DMS153 treated with DMSO at 0.1 percent for 48 hours (cell line): ENCODE measurements at regions not wholly inside any gene's neighbourhood (a gene's known extent, or its start where the extent isn't known, plus 50 kb on each side); places are given as distances from the start of the nearest gene placed in this dataset.

Source experiments
- DNase-seq: peaks from one replicate; lab custom pipeline; 2025; ENCODE audit not compliant: unreplicated experiment; lab: John Stamatoyannopoulos, UW

DNA sequence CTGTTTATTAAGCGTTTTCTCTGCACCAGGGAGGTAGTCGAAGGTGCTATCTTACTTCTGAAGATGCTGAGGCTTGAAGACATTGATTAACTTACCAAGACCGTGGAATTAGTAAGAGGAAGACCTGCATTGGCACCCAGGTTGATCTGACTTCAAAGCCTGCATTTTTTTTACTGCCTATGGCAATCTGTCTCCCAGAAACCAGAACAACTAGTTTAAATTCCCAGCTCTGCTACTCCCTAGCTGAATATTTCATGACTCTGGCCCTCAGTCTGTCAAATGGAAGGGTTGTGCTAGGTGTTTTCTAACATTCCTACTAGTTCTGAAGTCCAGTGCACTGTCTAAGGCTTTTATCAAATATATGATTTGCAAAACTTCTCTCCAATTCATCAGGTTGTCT, 52.0 kb upstream of the GRAMD1B start:
- DNase-seq, result no peak

DNA sequence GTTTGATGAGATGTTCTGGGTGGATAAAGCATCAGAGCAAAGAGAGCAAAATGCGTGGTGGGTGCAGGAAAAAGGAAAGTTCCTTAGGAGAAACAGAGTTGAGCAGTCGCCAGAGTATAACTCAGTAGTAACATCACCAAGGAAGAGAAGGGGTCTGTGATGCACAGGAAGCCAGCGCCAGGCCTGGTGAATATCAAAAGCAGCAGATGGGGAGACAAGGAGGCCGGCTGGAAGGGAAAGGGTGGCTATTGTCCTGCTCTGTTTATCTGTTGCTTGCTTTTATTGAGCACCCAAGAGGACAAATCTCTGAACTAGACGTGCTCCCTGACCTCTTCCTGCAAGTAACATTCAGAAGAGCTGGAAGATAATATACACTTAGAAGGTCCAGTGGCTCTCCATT, 52.7 kb upstream of the GRAMD1B start:
- no peak for DNase-seq

DNA sequence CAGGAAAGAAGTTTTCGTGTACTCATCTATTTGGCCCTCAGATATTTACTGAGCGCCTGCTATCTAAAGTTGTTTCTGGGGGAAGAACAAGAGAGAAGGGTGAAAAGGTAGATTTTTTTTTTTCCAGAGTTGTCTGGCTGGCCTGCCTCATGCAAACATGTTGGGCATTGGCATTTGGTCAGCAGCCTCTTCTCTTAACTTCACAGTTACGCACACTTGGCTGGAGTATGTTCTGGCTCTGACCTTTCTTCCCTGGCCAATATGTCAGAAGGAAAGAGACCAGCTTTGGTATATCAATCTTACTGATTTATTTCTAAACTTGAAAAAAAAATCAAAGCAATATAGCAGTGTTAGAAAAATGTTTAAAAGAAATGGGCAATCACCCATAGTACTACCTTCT, 54.2 kb upstream of the GRAMD1B start:
- DNase-seq, result no peak

DNA sequence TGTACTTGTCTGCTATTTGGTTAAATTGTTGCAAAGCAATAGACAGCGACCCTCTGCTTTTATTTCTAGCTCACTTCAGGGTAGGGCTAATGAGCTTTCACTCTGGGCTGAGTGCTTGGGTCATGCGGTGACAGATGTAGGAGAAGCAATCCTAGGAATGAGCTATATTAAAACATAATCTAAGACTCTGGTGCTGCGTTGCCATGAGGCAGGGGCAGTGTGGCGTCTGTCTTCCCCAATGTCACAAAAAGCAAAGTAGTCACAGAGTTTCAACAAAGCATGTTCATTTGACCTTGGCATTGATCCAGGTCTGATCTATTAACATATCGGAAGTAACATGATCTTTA, 55.5 kb upstream of the GRAMD1B start:
- DNase-seq, result no peak

DNA sequence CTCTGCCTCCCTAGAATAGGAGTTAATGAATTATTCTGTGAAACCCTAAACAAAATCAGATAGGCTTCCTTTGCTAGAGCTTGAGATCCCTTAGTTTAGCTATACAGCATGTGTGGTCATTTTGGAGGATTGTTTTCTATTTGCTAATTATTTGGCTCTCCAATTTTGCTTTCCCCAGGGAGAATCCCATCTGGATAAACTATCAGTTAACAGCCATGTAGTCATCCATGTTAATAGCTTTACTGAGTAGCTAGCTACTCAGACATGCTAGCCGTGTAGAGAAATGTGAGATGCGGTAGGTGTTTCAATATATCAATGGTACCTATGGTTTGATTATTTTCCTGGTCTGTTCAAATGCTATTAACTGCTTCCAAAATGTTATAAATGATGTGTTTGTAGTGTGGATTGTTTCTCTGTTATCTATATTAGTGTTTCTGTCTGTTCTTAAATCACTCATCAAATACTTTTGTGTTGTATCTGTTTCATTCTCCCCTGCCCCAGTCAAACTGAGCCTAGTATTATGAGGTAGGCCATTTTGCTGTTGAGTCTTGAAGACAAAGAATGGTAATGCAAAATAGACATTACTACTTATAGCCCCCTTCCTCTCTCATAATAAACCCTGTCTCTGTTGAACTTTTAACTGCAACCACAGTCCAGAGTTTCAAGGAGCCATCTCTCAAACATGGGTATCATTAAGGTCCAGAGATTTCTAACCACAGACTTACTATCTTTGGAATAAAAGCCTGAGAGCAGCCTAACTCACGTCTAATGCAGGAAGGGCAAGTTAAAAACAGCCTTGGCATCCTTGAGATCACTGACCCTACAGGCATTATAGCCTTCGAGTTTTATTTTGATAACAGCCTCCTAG, 56.1 kb upstream of the GRAMD1B start:
- no peak for DNase-seq

DNA sequence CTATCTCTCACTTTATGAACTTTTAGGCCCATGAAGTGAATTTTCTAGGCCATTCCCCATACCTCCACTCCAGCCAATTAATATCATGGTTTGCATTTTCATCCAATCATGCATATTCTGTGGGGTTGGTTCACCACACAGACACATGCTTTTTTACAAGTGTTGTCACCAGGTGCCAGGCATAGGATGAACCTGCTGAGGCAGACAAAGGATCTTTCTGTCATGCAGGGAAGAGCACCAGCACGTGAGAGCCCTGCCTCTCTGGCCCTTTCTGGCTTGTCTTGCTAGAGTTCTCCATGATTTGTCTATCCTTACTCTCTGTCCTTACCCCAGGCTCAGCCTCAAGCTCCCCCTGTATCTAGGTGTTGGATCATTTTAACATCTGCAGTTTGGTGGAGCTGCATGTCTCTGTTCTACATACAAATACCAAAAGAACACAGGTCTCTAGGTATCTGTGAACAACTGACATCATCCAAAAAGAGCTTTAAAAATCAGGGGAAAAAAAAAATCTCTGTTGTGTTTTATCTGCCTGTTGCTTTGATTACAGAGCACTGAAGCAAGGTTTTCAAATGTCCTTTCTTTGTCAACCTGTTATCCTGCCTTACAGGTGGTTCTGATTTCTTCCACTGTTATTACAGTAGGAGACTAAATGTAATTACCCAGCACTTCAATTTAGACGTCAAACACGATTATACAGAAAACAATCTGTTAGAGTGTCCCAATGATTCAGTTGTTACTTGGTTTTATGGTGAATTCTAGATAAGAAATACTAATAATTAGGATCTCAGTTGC, 58.4 kb upstream of the GRAMD1B start:
- DNase-seq, result no peak

DNA sequence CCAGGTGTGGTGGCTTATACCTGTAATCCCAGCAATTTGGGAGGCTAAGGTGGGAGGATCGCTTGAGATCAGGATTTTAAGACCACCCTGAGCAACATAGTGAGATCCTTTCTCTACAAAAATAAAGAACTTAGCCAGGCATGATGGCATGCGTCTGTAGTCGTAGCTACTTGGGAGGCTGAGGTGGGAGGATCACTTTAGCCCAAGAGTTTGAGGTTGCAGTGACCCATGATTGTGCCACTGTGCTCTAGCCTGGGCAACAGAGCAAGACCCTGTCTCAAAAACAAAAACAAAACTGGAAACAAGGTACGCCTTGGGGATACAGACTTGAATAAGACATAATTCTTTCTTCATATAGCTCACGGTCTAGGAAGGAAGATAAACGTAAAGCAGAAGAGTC, 63.1 kb upstream of the GRAMD1B start:
- DNase-seq, result no peak

DNA sequence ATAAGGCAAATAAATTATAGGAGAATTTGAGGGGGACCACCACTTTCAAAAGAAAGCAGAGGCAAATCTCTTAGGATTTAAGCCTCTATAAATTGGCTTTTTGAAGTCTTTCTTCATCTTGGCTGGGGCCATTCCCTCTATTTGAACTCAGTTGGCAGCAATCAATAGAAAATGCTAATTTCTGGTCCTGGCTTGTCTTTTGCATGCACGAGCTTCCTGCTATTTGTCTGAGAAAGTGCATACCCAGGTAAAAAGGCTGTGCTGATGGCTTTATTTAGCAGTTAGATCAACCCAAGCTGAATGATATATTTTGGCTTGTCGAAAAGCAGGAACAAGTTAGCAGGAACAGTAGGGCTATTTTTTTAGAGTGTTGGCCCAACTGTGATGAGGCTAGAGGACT, 64.1 kb upstream of the GRAMD1B start:
- no peak for DNase-seq

DNA sequence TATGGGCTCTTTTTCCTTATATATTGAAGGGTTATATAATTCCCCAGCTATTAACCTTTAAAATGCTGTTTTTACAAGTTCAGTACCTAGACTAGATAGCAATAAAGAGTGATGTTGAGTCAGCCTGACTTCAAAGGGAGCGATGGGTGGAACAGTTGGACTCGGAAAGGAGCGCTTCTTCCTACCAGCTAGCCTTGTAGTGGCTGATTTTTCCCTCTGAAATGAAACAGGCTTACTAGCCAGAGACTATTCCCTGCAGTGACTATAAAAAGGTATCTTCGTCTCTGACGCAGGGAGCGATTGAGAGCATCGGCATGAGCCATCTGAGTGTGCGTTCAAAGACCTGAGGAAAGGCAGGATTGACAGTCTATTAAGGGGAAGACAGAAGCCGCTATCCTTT, 66.0 kb upstream of the GRAMD1B start:
- no peak for DNase-seq

DNA sequence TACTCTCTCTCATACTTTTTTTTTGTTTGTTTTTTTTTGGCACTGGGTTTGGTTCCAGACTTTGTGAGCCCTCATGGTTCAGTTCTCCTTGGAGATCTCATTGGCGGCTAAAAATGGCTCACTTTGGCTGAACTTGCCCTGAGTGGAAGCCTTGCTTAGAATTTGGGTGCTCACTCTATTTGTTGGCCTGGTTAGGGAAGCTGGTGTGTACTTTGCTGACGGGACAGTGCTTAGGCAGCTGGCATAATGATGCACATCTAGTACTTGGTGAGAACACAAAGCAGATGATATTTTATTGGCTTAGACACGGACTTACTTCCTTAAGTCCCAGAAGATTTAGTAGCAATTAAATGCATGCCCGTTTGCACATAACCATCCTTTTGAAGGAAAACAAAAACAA, 66.5 kb upstream of the GRAMD1B start:
- no peak for DNase-seq

DNA sequence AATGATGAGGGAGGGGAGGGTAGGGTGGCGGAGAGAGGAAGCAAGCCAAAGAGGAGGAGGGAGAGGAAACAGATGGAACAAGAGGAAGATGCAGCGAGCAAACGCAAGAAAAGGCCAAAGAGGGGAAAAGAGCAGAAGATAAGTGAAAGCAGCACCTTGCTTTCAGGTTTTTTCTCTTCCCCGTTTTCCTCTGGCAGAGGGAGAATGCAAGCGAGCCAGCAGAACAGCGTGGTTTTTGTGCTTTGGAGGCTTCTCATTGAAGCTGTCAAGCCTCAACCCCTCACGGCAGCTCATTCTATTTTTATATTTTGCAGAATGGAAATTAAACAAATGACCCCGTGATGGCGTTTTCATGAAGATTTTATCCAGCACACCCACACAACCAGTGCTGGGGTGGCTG, 67.1 kb upstream of the GRAMD1B start:
- DNase-seq, result no peak

DNA sequence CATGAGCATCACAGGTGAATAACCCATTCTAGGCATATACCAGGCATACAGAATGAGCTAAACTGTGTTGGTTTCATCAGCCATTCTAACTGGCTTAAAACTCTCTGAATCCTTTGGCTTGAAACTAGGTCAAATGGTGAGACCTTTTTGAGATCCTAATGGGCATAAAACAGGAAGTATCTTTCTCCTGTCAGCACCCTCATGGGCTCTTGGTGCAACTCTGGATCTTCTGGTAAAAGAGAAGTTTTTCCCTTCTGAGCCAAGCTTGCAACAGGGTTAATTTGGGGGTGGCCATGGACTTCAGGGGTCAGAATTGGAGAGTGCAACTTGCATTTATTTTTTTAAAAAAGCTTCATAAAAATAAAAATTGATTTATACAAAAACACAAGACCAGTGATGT, 67.9 kb upstream of the GRAMD1B start:
- DNase-seq, result no peak

DNA sequence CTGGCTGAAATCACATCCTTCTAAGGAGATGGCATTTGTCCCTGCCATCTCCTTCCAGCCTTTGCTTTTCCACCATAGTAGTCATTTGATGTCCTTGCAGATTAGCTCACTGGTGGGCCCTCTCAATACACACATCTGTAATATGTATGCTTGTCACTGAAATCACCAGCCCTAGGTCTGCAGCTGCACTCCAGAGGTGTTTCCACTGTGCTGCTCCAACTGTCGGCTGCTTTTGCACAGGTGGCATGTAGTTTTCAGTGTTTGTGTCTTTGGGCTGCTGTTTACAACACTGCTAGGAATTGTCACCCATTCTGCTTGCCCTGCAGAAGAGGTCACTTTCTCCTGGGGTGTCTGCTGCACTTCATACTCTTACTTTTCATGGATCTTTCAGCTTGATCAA, 69.0 kb upstream of the GRAMD1B start:
- DNase-seq, result no peak

DNA sequence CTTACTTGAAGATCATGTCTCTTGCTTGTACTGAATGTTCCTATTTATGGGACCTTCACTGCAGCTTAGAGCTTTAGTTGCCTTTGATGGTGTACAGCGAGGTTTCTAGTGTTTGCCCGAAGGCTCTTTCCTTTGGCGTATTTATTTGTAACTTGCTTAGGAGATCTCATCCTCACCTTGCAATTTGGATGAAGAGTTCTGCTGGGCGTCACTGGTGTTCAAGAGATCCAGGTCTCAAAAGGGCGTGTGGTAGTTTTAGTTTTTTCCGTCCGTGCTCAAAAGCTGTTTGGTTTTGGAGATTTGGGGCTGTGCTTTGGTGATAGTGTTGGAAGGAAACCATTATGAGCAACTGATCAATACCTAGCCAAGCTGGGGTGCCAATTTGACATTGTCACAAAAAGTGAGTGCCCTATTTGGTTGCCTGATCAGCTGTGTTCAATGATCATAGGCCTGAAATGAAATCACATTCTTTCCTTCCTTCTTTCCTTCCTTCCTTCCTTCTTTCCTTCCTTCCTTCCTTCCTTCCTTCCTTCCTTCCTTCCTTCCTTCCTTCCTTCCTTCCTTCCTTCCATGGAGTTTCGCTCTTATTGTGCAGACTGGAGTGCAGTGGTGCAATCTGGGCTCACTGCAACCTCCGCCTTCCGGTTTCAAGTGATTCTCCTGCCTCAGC, 69.7 kb upstream of the GRAMD1B start:
- DNase-seq, result no peak

DNA sequence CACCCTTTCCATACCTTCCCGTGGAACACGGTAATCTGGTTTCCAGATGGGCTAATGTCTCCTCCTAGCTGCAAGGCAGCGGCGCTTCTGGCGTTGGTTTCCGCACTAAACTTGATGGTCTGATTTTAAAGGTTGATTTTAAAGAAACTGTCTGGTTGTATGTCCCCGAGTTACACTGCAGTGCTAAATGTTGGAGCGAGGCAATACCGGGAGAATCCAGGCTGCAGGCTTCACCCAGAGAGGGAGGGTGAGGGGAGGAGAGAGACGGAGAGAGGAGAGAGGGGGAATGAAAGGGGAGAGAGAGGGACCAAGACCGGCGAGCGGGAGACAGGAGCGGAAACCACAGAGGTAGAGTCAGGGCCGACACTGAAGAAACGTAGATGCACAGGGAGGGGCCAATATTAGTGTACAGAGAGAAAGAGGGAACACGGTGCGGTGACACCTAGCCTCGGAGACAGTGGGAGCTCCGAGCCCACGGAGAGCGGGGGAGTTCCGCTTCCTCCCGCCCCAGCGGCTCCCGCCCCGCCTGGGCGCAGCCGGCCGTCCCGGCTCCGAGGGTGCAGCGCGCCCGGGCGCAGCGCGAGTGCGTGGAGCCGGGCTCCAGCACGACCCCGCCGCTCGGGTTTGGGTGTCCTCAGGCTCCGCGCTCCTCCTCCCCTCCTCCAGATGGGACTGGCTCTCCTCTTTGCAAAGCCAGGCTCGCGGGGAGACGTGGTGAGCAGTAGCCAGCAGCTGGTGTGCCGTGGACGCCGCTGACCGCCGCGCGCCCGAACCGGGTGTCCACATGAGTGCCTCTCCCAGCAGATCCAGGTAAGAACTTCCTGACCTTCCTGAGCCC, 71.9 kb upstream of the GRAMD1B start:
- no peak for DNase-seq

DNA sequence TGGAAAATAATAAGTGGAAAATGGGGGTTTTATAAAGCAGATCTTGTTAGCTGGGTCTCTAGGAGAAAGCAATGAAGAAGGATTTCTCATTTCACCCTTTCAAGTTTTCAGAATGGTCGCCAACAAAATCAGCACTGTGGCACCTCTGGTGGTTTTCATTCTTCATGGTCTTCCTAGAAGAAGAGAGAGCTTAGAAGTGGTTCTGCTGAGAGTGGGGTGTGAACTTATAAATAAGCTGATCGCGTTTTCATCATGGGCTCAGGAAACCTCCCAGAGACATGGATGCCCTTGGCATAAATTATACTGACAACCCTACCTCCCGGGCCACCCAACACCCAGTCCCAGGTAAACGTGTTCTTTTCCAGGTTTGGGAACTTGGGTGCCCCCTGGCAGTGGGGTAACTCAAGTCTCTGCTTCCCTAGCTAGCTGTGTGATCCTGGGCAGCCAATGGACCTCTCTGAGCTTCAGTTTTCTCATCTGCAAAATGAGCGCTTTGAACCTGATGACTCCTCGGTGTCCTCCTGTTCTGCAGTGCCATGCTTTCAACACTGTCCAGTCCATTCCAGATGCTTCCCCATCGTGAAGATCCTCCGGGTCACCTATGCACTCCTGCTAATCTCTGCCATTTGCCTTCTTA, 72.6 kb upstream of the GRAMD1B start:
- DNase-seq, result no peak

DNA sequence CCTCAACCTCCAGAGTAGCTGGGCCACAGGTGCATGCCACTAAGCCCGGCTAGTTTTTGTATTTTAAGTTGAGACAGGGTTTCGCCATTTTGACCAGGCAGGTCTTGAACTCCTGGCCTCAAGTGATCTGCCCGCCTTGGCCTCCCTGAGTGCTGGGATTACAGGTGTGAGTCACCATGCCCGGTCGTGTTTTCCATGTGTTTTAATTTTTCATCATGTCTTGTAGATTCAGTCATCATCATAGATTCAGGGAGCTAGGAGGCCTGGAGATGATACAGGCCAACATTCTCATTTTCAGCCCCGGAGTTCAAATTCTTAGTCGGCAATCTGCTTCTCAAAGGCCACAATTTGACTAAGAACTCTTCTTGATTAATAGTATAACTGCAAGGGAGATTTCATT, 73.5 kb upstream of the GRAMD1B start:
- no peak for DNase-seq

DNA sequence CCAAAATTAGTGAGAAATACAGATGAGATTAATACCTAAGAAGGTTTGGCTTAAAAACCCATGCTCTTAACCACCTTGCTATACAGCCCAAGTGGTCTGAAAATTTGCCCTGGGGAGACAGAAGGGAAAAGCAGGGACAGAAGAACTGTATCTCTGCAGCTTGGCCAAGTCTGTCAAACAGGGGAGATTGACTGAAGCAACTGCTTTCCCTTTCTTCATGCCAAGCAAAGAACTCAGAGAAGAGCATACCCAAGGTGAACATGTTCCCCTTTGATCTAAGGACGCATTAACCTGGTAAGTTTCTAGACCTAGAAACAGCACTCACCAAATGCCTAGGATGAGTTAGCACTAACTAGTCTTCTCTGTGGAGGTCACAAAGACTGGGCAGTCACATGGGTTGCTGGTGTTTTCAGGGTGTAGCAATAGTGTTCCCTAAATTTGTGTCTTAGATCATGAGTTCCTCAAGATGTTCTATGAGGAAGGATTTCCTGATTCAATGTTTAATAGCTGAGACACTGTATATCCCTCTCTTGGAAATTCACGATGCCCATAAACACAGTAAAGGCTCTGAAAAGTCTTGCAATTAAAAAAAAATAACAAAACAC, 75.6 kb upstream of the GRAMD1B start:
- no peak for DNase-seq

DNA sequence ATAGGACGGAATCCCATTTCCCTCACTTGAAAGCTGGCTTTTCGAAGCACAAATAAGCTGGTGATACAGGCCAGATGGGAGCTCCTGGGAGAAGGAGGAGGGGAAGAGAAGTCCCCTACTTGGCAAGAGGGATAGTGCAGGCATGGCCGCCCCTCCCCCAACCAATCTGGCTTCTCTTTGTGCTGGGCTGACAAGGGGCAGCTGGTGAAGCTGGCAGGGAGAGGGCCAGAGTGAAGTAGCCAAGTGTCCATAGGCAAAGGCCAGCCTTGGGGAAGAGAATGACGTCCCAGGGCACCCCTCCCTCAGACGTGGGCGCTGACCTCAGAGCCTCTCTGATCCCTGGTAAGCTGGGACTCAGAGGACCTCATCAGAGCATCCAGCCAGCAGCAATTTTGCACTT, 78.7 kb upstream of the GRAMD1B start:
- DNase-seq, result no peak

DNA sequence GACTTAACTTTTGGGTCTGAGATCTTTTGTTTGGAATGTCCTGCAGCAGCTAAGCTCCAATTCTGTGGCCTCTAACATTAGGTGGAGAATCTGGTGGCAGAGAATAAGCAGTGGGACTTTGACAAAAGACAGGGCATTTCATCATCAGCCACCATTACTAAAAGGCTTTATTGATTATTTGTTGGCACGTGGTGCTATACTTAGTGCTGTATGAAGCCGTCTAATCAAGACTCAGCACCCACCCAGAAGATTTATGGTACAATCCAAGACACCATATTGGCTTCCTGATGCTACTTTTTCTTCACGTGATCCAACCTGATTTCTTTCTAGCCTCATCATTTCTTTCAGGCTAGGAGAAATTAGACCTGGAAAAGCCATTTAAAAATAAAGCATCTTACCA, 80.7 kb upstream of the GRAMD1B start:
- no peak for DNase-seq
